ENCODE measurements at regions not wholly inside any gene's neighbourhood (a gene's known extent, or its start where the extent isn't known, plus 50 kb on each side); places are given as distances from the start of the nearest gene placed in this dataset.

DNA sequence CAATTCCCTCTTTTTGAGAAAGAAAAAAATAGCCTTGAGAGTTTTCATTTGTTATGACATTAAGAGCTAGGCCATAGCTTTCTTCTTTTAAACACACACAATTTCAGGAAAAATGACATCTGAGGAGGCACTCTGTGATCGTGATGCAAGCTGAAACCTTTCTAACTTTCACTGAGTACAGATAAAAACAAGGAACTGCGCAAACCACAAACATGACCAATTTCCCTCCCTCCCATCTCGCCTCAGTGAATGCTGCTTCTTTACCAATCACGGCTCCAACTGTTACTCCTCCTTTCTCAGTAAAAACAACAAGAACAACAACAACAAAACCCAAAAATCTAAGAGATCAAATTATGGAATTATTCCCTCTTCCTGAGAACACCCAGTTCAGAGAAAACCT lies 626.8 kb downstream of the TLL1 start:
- WGBS (ENCODE audit: low lambda C conversion rate): 0% methylated on average over 4 of the region's 4 CpGs
- ATAC-seq (no peak), DNase-seq (ENCODE audit: low spot score) (no peak), FAIRE-seq (no peak)
- POLR2A ChIA-PET: no interaction called here
- CTCF ChIA-PET (ENCODE audit: low intra/inter-chr PET ratio, low total read pairs): no interaction called here
- no TSS peak for BruUV-seq (replicated peaks)
- Histone ChIP-seq H3K4me1 (ENCODE audit: insufficient read depth, low read length) (no peaks in the 10 kb centered on the region), H2AFZ (ENCODE audit: low read length) (no peak overlapping the region), H3K4me2 (ENCODE audit: low read depth, low read length) (no peak overlapping the region), H4K20me1 (ENCODE audit: insufficient read depth, low read length) (no peaks in the 10 kb centered on the region), H3K9me3 (ENCODE audit: low read length) (no peaks in the 10 kb centered on the region), H3K27ac (ENCODE audit: extremely low read length, insufficient read depth, low read length) (no peak overlapping the region), H3K4me3 (replicated peaks in 1 of 3; ENCODE audit: insufficient read depth in 1 of 3, low read depth in 2 of 3, low read length in 3 of 3) (no peak overlapping the region), H3K36me3 (replicated peaks in 1 of 2; ENCODE audit: control insufficient read depth in 1 of 2, insufficient read depth in 2 of 2, low read length in 2 of 2) (no peaks in the 10 kb centered on the region), H3K27me3 (ENCODE audit: control insufficient read depth in 1 of 2, insufficient read depth in 2 of 2, low read length in 2 of 2) (no peaks in the 10 kb centered on the region), H3K9ac (ENCODE audit: insufficient read depth, low read depth, low read length) (no peak overlapping the region), H3K79me2 (ENCODE audit: insufficient read depth, low read length) (no peaks in the 10 kb centered on the region)
- in situ Hi-C loops (cut with HindIII; ENCODE audit: extremely low pct_ligation_motif_present, low pct_unique_long_range_greater_than_20kb): no loop called here
- intact Hi-C loops (cut with micrococcal nuclease; ENCODE audit: unreplicated experiment): no loop called here
- TF ChIP-seq KAT8 (CRISPR knock-in tag; IDR thresholded peaks at IDR 0.05): no peak
- TF ChIP-seq ZNF414 (CRISPR knock-in tag; IDR thresholded peaks at IDR 0.05): no peak
- TF ChIP-seq, protein P1, sequence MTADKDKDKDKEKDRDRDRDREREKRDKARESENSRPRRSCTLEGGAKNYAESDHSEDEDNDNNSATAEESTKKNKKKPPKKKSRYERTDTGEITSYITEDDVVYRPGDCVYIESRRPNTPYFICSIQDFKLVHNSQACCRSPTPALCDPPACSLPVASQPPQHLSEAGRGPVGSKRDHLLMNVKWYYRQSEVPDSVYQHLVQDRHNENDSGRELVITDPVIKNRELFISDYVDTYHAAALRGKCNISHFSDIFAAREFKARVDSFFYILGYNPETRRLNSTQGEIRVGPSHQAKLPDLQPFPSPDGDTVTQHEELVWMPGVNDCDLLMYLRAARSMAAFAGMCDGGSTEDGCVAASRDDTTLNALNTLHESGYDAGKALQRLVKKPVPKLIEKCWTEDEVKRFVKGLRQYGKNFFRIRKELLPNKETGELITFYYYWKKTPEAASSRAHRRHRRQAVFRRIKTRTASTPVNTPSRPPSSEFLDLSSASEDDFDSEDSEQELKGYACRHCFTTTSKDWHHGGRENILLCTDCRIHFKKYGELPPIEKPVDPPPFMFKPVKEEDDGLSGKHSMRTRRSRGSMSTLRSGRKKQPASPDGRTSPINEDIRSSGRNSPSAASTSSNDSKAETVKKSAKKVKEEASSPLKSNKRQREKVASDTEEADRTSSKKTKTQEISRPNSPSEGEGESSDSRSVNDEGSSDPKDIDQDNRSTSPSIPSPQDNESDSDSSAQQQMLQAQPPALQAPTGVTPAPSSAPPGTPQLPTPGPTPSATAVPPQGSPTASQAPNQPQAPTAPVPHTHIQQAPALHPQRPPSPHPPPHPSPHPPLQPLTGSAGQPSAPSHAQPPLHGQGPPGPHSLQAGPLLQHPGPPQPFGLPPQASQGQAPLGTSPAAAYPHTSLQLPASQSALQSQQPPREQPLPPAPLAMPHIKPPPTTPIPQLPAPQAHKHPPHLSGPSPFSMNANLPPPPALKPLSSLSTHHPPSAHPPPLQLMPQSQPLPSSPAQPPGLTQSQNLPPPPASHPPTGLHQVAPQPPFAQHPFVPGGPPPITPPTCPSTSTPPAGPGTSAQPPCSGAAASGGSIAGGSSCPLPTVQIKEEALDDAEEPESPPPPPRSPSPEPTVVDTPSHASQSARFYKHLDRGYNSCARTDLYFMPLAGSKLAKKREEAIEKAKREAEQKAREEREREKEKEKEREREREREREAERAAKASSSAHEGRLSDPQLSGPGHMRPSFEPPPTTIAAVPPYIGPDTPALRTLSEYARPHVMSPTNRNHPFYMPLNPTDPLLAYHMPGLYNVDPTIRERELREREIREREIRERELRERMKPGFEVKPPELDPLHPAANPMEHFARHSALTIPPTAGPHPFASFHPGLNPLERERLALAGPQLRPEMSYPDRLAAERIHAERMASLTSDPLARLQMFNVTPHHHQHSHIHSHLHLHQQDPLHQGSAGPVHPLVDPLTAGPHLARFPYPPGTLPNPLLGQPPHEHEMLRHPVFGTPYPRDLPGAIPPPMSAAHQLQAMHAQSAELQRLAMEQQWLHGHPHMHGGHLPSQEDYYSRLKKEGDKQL (CRISPR knock-in tag; IDR thresholded peaks at IDR 0.05; ENCODE audit: low read depth): no peak
- TF ChIP-seq IRF2 (CRISPR knock-in tag; IDR thresholded peaks at IDR 0.05): no peak
- TF ChIP-seq ARNTL (CRISPR knock-in tag; IDR thresholded peaks at IDR 0.05): no peak
- TF ChIP-seq, protein P2, sequence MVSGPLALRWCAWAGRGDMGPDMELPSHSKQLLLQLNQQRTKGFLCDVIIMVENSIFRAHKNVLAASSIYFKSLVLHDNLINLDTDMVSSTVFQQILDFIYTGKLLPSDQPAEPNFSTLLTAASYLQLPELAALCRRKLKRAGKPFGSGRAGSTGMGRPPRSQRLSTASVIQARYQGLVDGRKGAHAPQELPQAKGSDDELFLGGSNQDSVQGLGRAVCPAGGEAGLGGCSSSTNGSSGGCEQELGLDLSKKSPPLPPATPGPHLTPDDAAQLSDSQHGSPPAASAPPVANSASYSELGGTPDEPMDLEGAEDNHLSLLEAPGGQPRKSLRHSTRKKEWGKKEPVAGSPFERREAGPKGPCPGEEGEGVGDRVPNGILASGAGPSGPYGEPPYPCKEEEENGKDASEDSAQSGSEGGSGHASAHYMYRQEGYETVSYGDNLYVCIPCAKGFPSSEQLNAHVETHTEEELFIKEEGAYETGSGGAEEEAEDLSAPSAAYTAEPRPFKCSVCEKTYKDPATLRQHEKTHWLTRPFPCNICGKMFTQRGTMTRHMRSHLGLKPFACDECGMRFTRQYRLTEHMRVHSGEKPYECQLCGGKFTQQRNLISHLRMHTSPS (CRISPR knock-in tag; IDR thresholded peaks at IDR 0.05; ENCODE audit: low read depth): no peak
- TF ChIP-seq POLR2AphosphoS2 (IDR thresholded peaks at IDR 0.05; ENCODE audit: low read depth, low read length): no peak
- TF ChIP-seq PTBP1 (IDR thresholded peaks at IDR 0.05; ENCODE audit: low read depth, low read length, poor library complexity, severe bottlenecking): no peak
- no peak for TF ChIP-seq MAZ (IDR thresholded peaks at IDR 0.05; ENCODE audit: borderline replicate concordance, low read depth, low read length)
- no peak for TF ChIP-seq MAZ (CRISPR knock-in tag; IDR thresholded peaks at IDR 0.05; ENCODE audit: low read depth)
- TF ChIP-seq DDIT3 (CRISPR knock-in tag; IDR thresholded peaks at IDR 0.05): no peak
- TF ChIP-seq PAF1 (CRISPR knock-in tag; IDR thresholded peaks at IDR 0.05): no peak
- no peak for TF ChIP-seq ZNF563 (CRISPR knock-in tag; IDR thresholded peaks at IDR 0.05)
- no peak for TF ChIP-seq ZBTB49 (CRISPR knock-in tag; IDR thresholded peaks at IDR 0.05; ENCODE audit: borderline replicate concordance)
- no peak for TF ChIP-seq ZNF331 (CRISPR knock-in tag; IDR thresholded peaks at IDR 0.05)
- TF ChIP-seq PAX8 (CRISPR knock-in tag; IDR thresholded peaks at IDR 0.05; ENCODE audit: borderline replicate concordance): no peak
